ENCODE measurements at regions not wholly inside any gene's neighbourhood (a gene's known extent, or its start where the extent isn't known, plus 50 kb on each side); places are given as distances from the start of the nearest gene placed in this dataset.
A peak's percentile ranks its signal among the peaks of the same experiment; 100 is the strongest.
"Not testable (repeated sequence)": the region's sequence is repeated elsewhere in the genome, so short reads cannot be mapped to it uniquely, and the experiment has no call there.

- H3K9me3 ChIP-seq (ENCODE audit: control insufficient read depth in 2 of 2, insufficient read depth in 1 of 2, low read depth in 1 of 2, low read length in 1 of 2); H3K4me3 ChIP-seq (ENCODE audit: low read depth in 1 of 3, low read length in 3 of 3); H3K27me3 ChIP-seq (ENCODE audit: control insufficient read depth in 3 of 3, insufficient read depth in 3 of 3, low read length in 3 of 3); H3K36me3 ChIP-seq (ENCODE audit: control insufficient read depth in 3 of 3, insufficient read depth in 2 of 3, low read depth in 1 of 3, low read length in 3 of 3); H3K27ac ChIP-seq (ENCODE audit: low read depth in 1 of 3, low read length in 2 of 3); FAIRE-seq; DNase-seq; H3K4me1 ChIP-seq (ENCODE audit: control insufficient read depth in 3 of 3, insufficient read depth in 2 of 3, low read depth in 1 of 3, low read length in 2 of 3): not testable (repeated sequence)
- 69 to 86% (median 86%) methylated on average over 6 of the region's 6 CpGs for WGBS, 3 donors
Measured at GRCh38 chr9:95391271-95391670, 73.8 kb upstream of the FANCC start.

GRCh38 chr9:95389373-95389772, 71.9 kb upstream of the FANCC start:
- Histone ChIP-seq H3K36me3 (ENCODE audit: control insufficient read depth in 3 of 3, insufficient read depth in 2 of 3, low read depth in 1 of 3, low read length in 3 of 3) (peaks cover 0 to 2% (median 0%) of the 10 kb centered on the region in 3 donors), H3K4me3 (ENCODE audit: low read depth in 1 of 3, low read length in 3 of 3) (no peak overlapping the region), H3K27ac (ENCODE audit: low read depth in 1 of 3, low read length in 2 of 3) (no peak overlapping the region), H3K4me1 (ENCODE audit: control insufficient read depth in 3 of 3, insufficient read depth in 2 of 3, low read depth in 1 of 3, low read length in 2 of 3) (no peaks in the 10 kb centered on the region), H3K9me3 (ENCODE audit: control insufficient read depth in 2 of 2, insufficient read depth in 1 of 2, low read depth in 1 of 2, low read length in 1 of 2) (no peaks in the 10 kb centered on the region), H3K27me3 (ENCODE audit: control insufficient read depth in 3 of 3, insufficient read depth in 3 of 3, low read length in 3 of 3) (no peaks in the 10 kb centered on the region)
- FAIRE-seq (no peak), DNase-seq (no peak)
- WGBS, 3 donors, result 80 to 85% (median 81%) methylated on average over 2 of the region's 2 CpGs

GRCh38 chr9:95386843-95387242, 69.3 kb upstream of the FANCC start:
- Histone ChIP-seq H3K4me1 (ENCODE audit: control insufficient read depth in 3 of 3, insufficient read depth in 2 of 3, low read depth in 1 of 3, low read length in 2 of 3) (no peaks in the 10 kb centered on the region), H3K9me3 (ENCODE audit: control insufficient read depth in 2 of 2, insufficient read depth in 1 of 2, low read depth in 1 of 2, low read length in 1 of 2) (no peaks in the 10 kb centered on the region), H3K27me3 (ENCODE audit: control insufficient read depth in 3 of 3, insufficient read depth in 3 of 3, low read length in 3 of 3) (no peaks in the 10 kb centered on the region), H3K36me3 (ENCODE audit: control insufficient read depth in 3 of 3, insufficient read depth in 2 of 3, low read depth in 1 of 3, low read length in 3 of 3) (no peaks in the 10 kb centered on the region), H3K4me3 (ENCODE audit: low read depth in 1 of 3, low read length in 3 of 3) (no peak overlapping the region), H3K27ac (ENCODE audit: low read depth in 1 of 3, low read length in 2 of 3) (no peak overlapping the region)
- DNase-seq, result no peak
- no peak for FAIRE-seq
- WGBS, 3 donors, result 80 to 87% (median 86%) methylated on average over 4 of the region's 4 CpGs

- DNase-seq, result no peak
- H3K27me3 ChIP-seq (ENCODE audit: control insufficient read depth in 3 of 3, insufficient read depth in 3 of 3, low read length in 3 of 3), result no peaks in the 10 kb centered on the region
- H3K27ac ChIP-seq (ENCODE audit: low read depth in 1 of 3, low read length in 2 of 3), result no peak overlapping the region
- H3K4me3 ChIP-seq (ENCODE audit: low read depth in 1 of 3, low read length in 3 of 3), result no peak overlapping the region
- no peaks in the 10 kb centered on the region for H3K4me1 ChIP-seq (ENCODE audit: control insufficient read depth in 3 of 3, insufficient read depth in 2 of 3, low read depth in 1 of 3, low read length in 2 of 3)
- 78 to 87% (median 78%) methylated on average over 4 of the region's 4 CpGs for WGBS, 3 donors
- H3K9me3 ChIP-seq (ENCODE audit: control insufficient read depth in 2 of 2, insufficient read depth in 1 of 2, low read depth in 1 of 2, low read length in 1 of 2), result no peaks in the 10 kb centered on the region
- no peaks in the 10 kb centered on the region for H3K36me3 ChIP-seq (ENCODE audit: control insufficient read depth in 3 of 3, insufficient read depth in 2 of 3, low read depth in 1 of 3, low read length in 3 of 3)
- no peak for FAIRE-seq
Measured at GRCh38 chr9:95385521-95385920, 68.0 kb upstream of the FANCC start.

- WGBS, 3 donors, result 46 to 64% (median 57%) methylated on average over 1 of the region's 1 CpG
- no peak overlapping the region for H3K27ac ChIP-seq (ENCODE audit: low read depth in 1 of 3, low read length in 2 of 3)
- FAIRE-seq (no peak), DNase-seq (no peak)
- H3K4me3 ChIP-seq (ENCODE audit: low read depth in 1 of 3, low read length in 3 of 3), result no peak overlapping the region
- H3K36me3 ChIP-seq (ENCODE audit: control insufficient read depth in 3 of 3, insufficient read depth in 2 of 3, low read depth in 1 of 3, low read length in 3 of 3), result no peaks in the 10 kb centered on the region
- H3K4me1 ChIP-seq (ENCODE audit: control insufficient read depth in 3 of 3, insufficient read depth in 2 of 3, low read depth in 1 of 3, low read length in 2 of 3), result no peaks in the 10 kb centered on the region
- peaks cover 0 to 1% (median 0%) of the 10 kb centered on the region in 3 donors for H3K27me3 ChIP-seq (ENCODE audit: control insufficient read depth in 3 of 3, insufficient read depth in 3 of 3, low read length in 3 of 3)
- no peaks in the 10 kb centered on the region for H3K9me3 ChIP-seq (ENCODE audit: control insufficient read depth in 2 of 2, insufficient read depth in 1 of 2, low read depth in 1 of 2, low read length in 1 of 2)
Measured at GRCh38 chr9:95383845-95384244, 66.3 kb upstream of the FANCC start.

- FAIRE-seq (no peak), DNase-seq (no peak)
- Histone ChIP-seq H3K4me3 (ENCODE audit: low read depth in 1 of 3, low read length in 3 of 3) (no peak overlapping the region), H3K27me3 (ENCODE audit: control insufficient read depth in 3 of 3, insufficient read depth in 3 of 3, low read length in 3 of 3) (peaks cover 0 to 1% (median 0%) of the 10 kb centered on the region in 3 donors), H3K27ac (ENCODE audit: low read depth in 1 of 3, low read length in 2 of 3) (no peak overlapping the region), H3K9me3 (ENCODE audit: control insufficient read depth in 2 of 2, insufficient read depth in 1 of 2, low read depth in 1 of 2, low read length in 1 of 2) (no peaks in the 10 kb centered on the region), H3K4me1 (ENCODE audit: control insufficient read depth in 3 of 3, insufficient read depth in 2 of 3, low read depth in 1 of 3, low read length in 2 of 3) (no peaks in the 10 kb centered on the region), H3K36me3 (ENCODE audit: control insufficient read depth in 3 of 3, insufficient read depth in 2 of 3, low read depth in 1 of 3, low read length in 3 of 3) (no peaks in the 10 kb centered on the region)
- WGBS, 3 donors, result 57 to 65% (median 63%) methylated on average over 7 of the region's 7 CpGs
Measured at GRCh38 chr9:95383185-95383676, 65.7 kb upstream of the FANCC start.

GRCh38 chr9:95382433-95382832, 64.9 kb upstream of the FANCC start:
- FAIRE-seq, result no peak
- H3K27ac ChIP-seq (ENCODE audit: low read depth in 1 of 3, low read length in 2 of 3), result no peak overlapping the region
- H3K4me3 ChIP-seq (ENCODE audit: low read depth in 1 of 3, low read length in 3 of 3), result no peak overlapping the region

GRCh38 chr9:95381221-95381620, 63.7 kb upstream of the FANCC start:
- no peak overlapping the region for H3K4me3 ChIP-seq (ENCODE audit: low read depth in 1 of 3, low read length in 3 of 3)
- no peaks in the 10 kb centered on the region for H3K4me1 ChIP-seq (ENCODE audit: control insufficient read depth in 3 of 3, insufficient read depth in 2 of 3, low read depth in 1 of 3, low read length in 2 of 3)
- FAIRE-seq (no peak), DNase-seq (no peak)
- no peak overlapping the region for H3K27ac ChIP-seq (ENCODE audit: low read depth in 1 of 3, low read length in 2 of 3)
- 57 to 69% (median 67%) methylated on average over 7 of the region's 7 CpGs for WGBS, 3 donors
- H3K36me3 ChIP-seq (ENCODE audit: control insufficient read depth in 3 of 3, insufficient read depth in 2 of 3, low read depth in 1 of 3, low read length in 3 of 3), result no peaks in the 10 kb centered on the region
- H3K9me3 ChIP-seq (ENCODE audit: control insufficient read depth in 2 of 2, insufficient read depth in 1 of 2, low read depth in 1 of 2, low read length in 1 of 2), result no peaks in the 10 kb centered on the region
- peaks cover 0 to 1% (median 0%) of the 10 kb centered on the region in 3 donors for H3K27me3 ChIP-seq (ENCODE audit: control insufficient read depth in 3 of 3, insufficient read depth in 3 of 3, low read length in 3 of 3)

More at GRCh38 chr9:95382433-95382832, 64.9 kb upstream of the FANCC start:
- WGBS, 3 donors, result 90 to 92% (median 91%) methylated on average over 10 of the region's 10 CpGs
- Histone ChIP-seq H3K9me3 (ENCODE audit: control insufficient read depth in 2 of 2, insufficient read depth in 1 of 2, low read depth in 1 of 2, low read length in 1 of 2) (no peaks in the 10 kb centered on the region), H3K4me1 (ENCODE audit: control insufficient read depth in 3 of 3, insufficient read depth in 2 of 3, low read depth in 1 of 3, low read length in 2 of 3) (no peaks in the 10 kb centered on the region), H3K36me3 (ENCODE audit: control insufficient read depth in 3 of 3, insufficient read depth in 2 of 3, low read depth in 1 of 3, low read length in 3 of 3) (no peaks in the 10 kb centered on the region), H3K27me3 (ENCODE audit: control insufficient read depth in 3 of 3, insufficient read depth in 3 of 3, low read length in 3 of 3) (peaks cover 0 to 1% (median 0%) of the 10 kb centered on the region in 3 donors)
- no peak for DNase-seq

GRCh38 chr9:95379630-95380029, 62.1 kb upstream of the FANCC start:
- Histone ChIP-seq H3K27ac (ENCODE audit: low read depth in 1 of 3, low read length in 2 of 3) (no peak overlapping the region), H3K36me3 (ENCODE audit: control insufficient read depth in 3 of 3, insufficient read depth in 2 of 3, low read depth in 1 of 3, low read length in 3 of 3) (no peaks in the 10 kb centered on the region), H3K27me3 (ENCODE audit: control insufficient read depth in 3 of 3, insufficient read depth in 3 of 3, low read length in 3 of 3) (peaks cover 0 to 1% (median 0%) of the 10 kb centered on the region in 3 donors), H3K4me1 (ENCODE audit: control insufficient read depth in 3 of 3, insufficient read depth in 2 of 3, low read depth in 1 of 3, low read length in 2 of 3) (no peaks in the 10 kb centered on the region), H3K9me3 (ENCODE audit: control insufficient read depth in 2 of 2, insufficient read depth in 1 of 2, low read depth in 1 of 2, low read length in 1 of 2) (no peaks in the 10 kb centered on the region), H3K4me3 (ENCODE audit: low read depth in 1 of 3, low read length in 3 of 3) (no peak overlapping the region)
- FAIRE-seq, result no peak
- WGBS, 3 donors, result 70 to 79% (median 75%) methylated on average over 5 of the region's 5 CpGs
- peak in 1 of 2 donors; percentile 9 for DNase-seq
